CD4-positive, CD25-positive, alpha-beta regulatory T cell (primary cell): ENCODE measurements at regions not wholly inside any gene's neighbourhood (a gene's known extent, or its start where the extent isn't known, plus 50 kb on each side); places are given as distances from the start of the nearest gene placed in this dataset.
"Not testable (repeated sequence)": the region's sequence is repeated elsewhere in the genome, so short reads cannot be mapped to it uniquely, and the experiment has no call there.

ENCODE experiments used
- ATAC-seq, 2 donors: fragments of 150-1000 bp; cut with Tn5 transposase; one replicate each; pipeline ENCODE4 v1.10.0; 2021; ENCODE audit warnings: low read depth in 2 of 2, moderate number of reproducible peaks in 2 of 2, moderate library complexity in 1 of 2
- DNase-seq, 3 donors: peaks; one replicate each; pipeline versions ENCODE4 v3.0.0 to v3.0.0-alpha.2; 2012 to 2022; ENCODE audit warnings: mixed read lengths in 1 of 3
- H3K27ac ChIP-seq: one replicate; pipeline ENCODE4 v1.7.0; 2013; ENCODE audit warnings: mild to moderate bottlenecking, low read length; ENCODE audit not compliant: insufficient read depth, poor library complexity, severe bottlenecking
- H3K27me3 ChIP-seq: one replicate; pipeline ENCODE4 v1.7.0; 2013; ENCODE audit warnings: low read length; ENCODE audit not compliant: control insufficient read depth, insufficient read depth
- H3K36me3 ChIP-seq: one replicate; pipeline ENCODE4 v1.7.0; 2013; ENCODE audit warnings: mild to moderate bottlenecking, low read length, moderate library complexity; ENCODE audit not compliant: control insufficient read depth, insufficient read depth
- H3K4me1 ChIP-seq: 2 replicates; pipeline ENCODE4 v1.7.0; 2013; ENCODE audit warnings: mild to moderate bottlenecking, low read length; ENCODE audit not compliant: insufficient read depth, control insufficient read depth, poor library complexity, severe bottlenecking
- H3K4me3 ChIP-seq: one replicate; pipeline ENCODE4 v1.7.0; 2013; ENCODE audit warnings: low read depth, mild to moderate bottlenecking, low read length, moderate library complexity
- H3K9me3 ChIP-seq, 2 experiments: 1 replicate in 1 of 2; 2 replicates in 1 of 2; pipeline ENCODE4 v1.7.0; 2013; ENCODE audit warnings: low read length in 2 of 2, mild to moderate bottlenecking in 1 of 2, moderate library complexity in 1 of 2; ENCODE audit not compliant: control insufficient read depth in 2 of 2
- H3K27ac Mint-ChIP-seq, 3 donors: one replicate each; pipeline ENCODE4 v1.8.0; 2020 to 2022; ENCODE audit warnings: mild to moderate bottlenecking in 3 of 3, mixed read lengths in 3 of 3, moderate library complexity in 2 of 3
- H3K27me3 Mint-ChIP-seq: one replicate; pipeline ENCODE4 v1.8.0; 2022; ENCODE audit warnings: mild to moderate bottlenecking, mixed read lengths
- H3K36me3 Mint-ChIP-seq: one replicate; pipeline ENCODE4 v1.8.0; 2020; ENCODE audit warnings: mixed read lengths
- H3K4me1 Mint-ChIP-seq, 4 donors: one replicate each; pipeline ENCODE4 v1.8.0; 2020 to 2022; ENCODE audit warnings: mixed read lengths in 4 of 4, mild to moderate bottlenecking in 1 of 4
- H3K4me3 Mint-ChIP-seq, 4 donors: one replicate each; pipeline ENCODE4 v1.8.0; 2020 to 2022; ENCODE audit warnings: mild to moderate bottlenecking in 4 of 4, mixed read lengths in 4 of 4, moderate library complexity in 3 of 4
- H3K9me3 Mint-ChIP-seq, 7 donors: one replicate each; pipeline ENCODE4 v1.8.0; 2020 to 2022; ENCODE audit warnings: mixed read lengths in 7 of 7, mild to moderate bottlenecking in 3 of 7, moderate library complexity in 2 of 7

GRCh38 chr6:80961166-80961565, 791.3 kb downstream of the TENT5A start:
- Mint-ChIP-seq H3K27ac (no peak overlapping the region), H3K36me3 (no peaks in the 10 kb centered on the region), H3K9me3 (peaks cover 0 to 5% (median 1%) of the 10 kb centered on the region in 7 donors), H3K4me1 (no peaks in the 10 kb centered on the region), H3K4me3 (no peak overlapping the region), H3K27me3 (no peaks in the 10 kb centered on the region)
- H3K4me3 ChIP-seq, result no peak overlapping the region
- no peaks in the 10 kb centered on the region for H3K36me3 ChIP-seq
- no peaks in the 10 kb centered on the region for H3K9me3 ChIP-seq
- no peak overlapping the region for H3K27ac ChIP-seq
- H3K27me3 ChIP-seq, result no peaks in the 10 kb centered on the region
- DNase-seq, result no peak
- no peaks in the 10 kb centered on the region for H3K4me1 ChIP-seq
- ATAC-seq, result no peak

GRCh38 chr6:80959034-80959433, 793.4 kb downstream of the TENT5A start:
- no peaks in the 10 kb centered on the region for H3K36me3 ChIP-seq
- no peaks in the 10 kb centered on the region for H3K9me3 ChIP-seq
- no peaks in the 10 kb centered on the region for H3K27me3 ChIP-seq
- Mint-ChIP-seq H3K9me3 (peaks cover 0 to 5% (median 1%) of the 10 kb centered on the region in 7 donors), H3K4me3 (no peak overlapping the region), H3K36me3 (no peaks in the 10 kb centered on the region), H3K27me3 (no peaks in the 10 kb centered on the region), H3K27ac (no peak overlapping the region), H3K4me1 (no peaks in the 10 kb centered on the region)
- no peak overlapping the region for H3K4me3 ChIP-seq
- no peaks in the 10 kb centered on the region for H3K4me1 ChIP-seq
- DNase-seq (no peak), ATAC-seq (no peak)
- H3K27ac ChIP-seq, result no peak overlapping the region

DNA sequence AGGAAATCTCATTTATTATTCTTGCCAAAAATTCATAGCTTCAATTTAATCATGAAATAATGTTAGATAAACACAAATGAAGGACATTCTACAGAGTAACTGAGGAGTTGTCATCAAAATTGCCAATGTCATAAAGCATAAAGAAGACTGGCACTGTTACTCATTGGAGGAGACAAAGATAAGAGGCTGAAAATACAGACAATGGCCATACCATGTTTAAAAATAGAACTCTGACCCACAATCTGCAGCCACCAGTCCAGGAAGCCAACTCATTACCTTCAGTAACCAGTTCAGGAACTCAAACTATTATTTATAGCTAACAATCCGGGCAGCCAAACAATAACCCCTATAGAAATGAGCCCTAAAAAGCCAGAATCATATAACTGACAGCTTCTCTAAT, 795.6 kb downstream of the TENT5A start:
- DNase-seq (no peak), ATAC-seq (no peak)
- H3K9me3 ChIP-seq, result peaks cover 0 to 3% of the 10 kb centered on the region in 2 experiments
- no peak overlapping the region for H3K4me3 ChIP-seq
- no peaks in the 10 kb centered on the region for H3K27me3 ChIP-seq
- no peaks in the 10 kb centered on the region for H3K36me3 Mint-ChIP-seq
- no peak overlapping the region for H3K4me3 Mint-ChIP-seq
- no peak overlapping the region for H3K27ac ChIP-seq
- H3K36me3 ChIP-seq, result no peaks in the 10 kb centered on the region
- no peak overlapping the region for H3K27ac Mint-ChIP-seq
- H3K27me3 Mint-ChIP-seq, result no peaks in the 10 kb centered on the region
- peaks cover 0 to 5% (median 1%) of the 10 kb centered on the region in 7 donors for H3K9me3 Mint-ChIP-seq
- H3K4me1 Mint-ChIP-seq, result no peaks in the 10 kb centered on the region
- H3K4me1 ChIP-seq, result no peaks in the 10 kb centered on the region

GRCh38 chr6:80952479-80952878, 800.0 kb downstream of the TENT5A start:
- H3K27ac ChIP-seq, H3K4me3 ChIP-seq, H3K36me3 ChIP-seq, H3K9me3 ChIP-seq, H3K9me3 Mint-ChIP-seq, H3K4me3 Mint-ChIP-seq, H3K27ac Mint-ChIP-seq, H3K4me1 Mint-ChIP-seq, H3K27me3 ChIP-seq, ATAC-seq, DNase-seq, H3K4me1 ChIP-seq, H3K27me3 Mint-ChIP-seq, H3K36me3 Mint-ChIP-seq: not testable (repeated sequence)

- H3K4me3 ChIP-seq, result no peak overlapping the region
- Mint-ChIP-seq H3K27ac (no peak overlapping the region), H3K4me1 (no peaks in the 10 kb centered on the region), H3K9me3 (peaks cover 0 to 7% (median 0%) of the 10 kb centered on the region in 7 donors), H3K27me3 (no peaks in the 10 kb centered on the region), H3K4me3 (no peak overlapping the region), H3K36me3 (no peaks in the 10 kb centered on the region)
- H3K9me3 ChIP-seq, result no peaks in the 10 kb centered on the region
- no peak overlapping the region for H3K27ac ChIP-seq
- H3K36me3 ChIP-seq, result no peaks in the 10 kb centered on the region
- H3K4me1 ChIP-seq, result no peaks in the 10 kb centered on the region
- ATAC-seq (no peak), DNase-seq (no peak)
- no peaks in the 10 kb centered on the region for H3K27me3 ChIP-seq
Observed at GRCh38 chr6:80946402-80946801, 806.1 kb downstream of the TENT5A start.

GRCh38 chr6:80942911-80943310, 809.6 kb downstream of the TENT5A start:
- Mint-ChIP-seq H3K9me3 (peaks cover 0 to 9% (median 4%) of the 10 kb centered on the region in 7 donors), H3K4me1 (no peaks in the 10 kb centered on the region), H3K36me3 (no peaks in the 10 kb centered on the region), H3K27ac (no peak overlapping the region), H3K4me3 (no peak overlapping the region), H3K27me3 (no peaks in the 10 kb centered on the region)
- no peak overlapping the region for H3K4me3 ChIP-seq
- H3K27me3 ChIP-seq, result no peaks in the 10 kb centered on the region
- no peaks in the 10 kb centered on the region for H3K4me1 ChIP-seq
- H3K36me3 ChIP-seq, result no peaks in the 10 kb centered on the region
- no peak for ATAC-seq
- no peak overlapping the region for H3K27ac ChIP-seq
- no peaks in the 10 kb centered on the region for H3K9me3 ChIP-seq
- DNase-seq, result no peak

GRCh38 chr6:80940976-80941375, 811.5 kb downstream of the TENT5A start:
- Histone ChIP-seq H3K4me1 (no peaks in the 10 kb centered on the region), H3K27me3 (no peaks in the 10 kb centered on the region), H3K4me3 (no peak overlapping the region), H3K27ac (no peak overlapping the region), H3K36me3 (no peaks in the 10 kb centered on the region), H3K9me3 (no peaks in the 10 kb centered on the region)
- H3K9me3 Mint-ChIP-seq, result peaks cover 0 to 18% (median 6%) of the 10 kb centered on the region in 7 donors
- DNase-seq (no peak), ATAC-seq (no peak)
- H3K27me3 Mint-ChIP-seq, result no peaks in the 10 kb centered on the region
- no peak overlapping the region for H3K27ac Mint-ChIP-seq
- no peaks in the 10 kb centered on the region for H3K36me3 Mint-ChIP-seq
- no peaks in the 10 kb centered on the region for H3K4me1 Mint-ChIP-seq
- no peak overlapping the region for H3K4me3 Mint-ChIP-seq

DNA sequence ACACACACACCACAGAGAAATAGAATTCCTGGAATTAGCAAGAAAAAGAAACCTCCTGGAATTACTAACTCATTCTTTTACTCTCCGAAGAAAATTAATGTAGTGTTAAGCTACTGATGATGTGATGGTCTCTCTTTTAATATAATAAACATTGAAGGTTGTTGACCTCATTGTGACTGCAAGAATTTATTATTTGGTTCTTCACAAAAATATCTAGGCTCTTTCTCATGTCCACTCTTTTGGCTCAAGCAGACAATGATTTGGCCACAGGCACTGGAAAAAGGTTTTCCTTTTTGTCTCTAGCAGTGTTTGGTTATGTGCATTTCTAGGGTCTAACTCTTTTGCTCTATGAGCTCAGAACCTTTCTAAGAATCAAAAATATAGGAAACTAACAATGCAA, 811.9 kb downstream of the TENT5A start:
- H3K27ac ChIP-seq, result no peak overlapping the region
- H3K9me3 Mint-ChIP-seq, result peaks cover 0 to 19% (median 6%) of the 10 kb centered on the region in 7 donors
- no peaks in the 10 kb centered on the region for H3K27me3 ChIP-seq
- no peaks in the 10 kb centered on the region for H3K27me3 Mint-ChIP-seq
- no peak overlapping the region for H3K4me3 ChIP-seq
- H3K4me3 Mint-ChIP-seq, result no peak overlapping the region
- no peaks in the 10 kb centered on the region for H3K36me3 ChIP-seq
- DNase-seq, result no peak
- H3K36me3 Mint-ChIP-seq, result no peaks in the 10 kb centered on the region
- H3K4me1 Mint-ChIP-seq, result no peaks in the 10 kb centered on the region
- no peaks in the 10 kb centered on the region for H3K9me3 ChIP-seq
- ATAC-seq, result no peak
- no peak overlapping the region for H3K27ac Mint-ChIP-seq
- H3K4me1 ChIP-seq, result no peaks in the 10 kb centered on the region
